22Rv1 (cell line): ENCODE measurements at regions not wholly inside any gene's neighbourhood (a gene's known extent, or its start where the extent isn't known, plus 50 kb on each side); places are given as distances from the start of the nearest gene placed in this dataset.

ENCODE experiments used
- ZFX ChIP-seq: fragments of 450-650 bp; IDR thresholded peaks from 2 replicates; pipeline ENCODE4 v1.6.1; 2017; ENCODE audit warnings: antibody characterized with exemption, borderline replicate concordance
- TF ChIP-seq, protein P1 (sequence below): fragments of 450-650 bp; IDR thresholded peaks from 2 replicates; pipeline ENCODE4 v1.5.1; 2017; ENCODE audit warnings: mild to moderate bottlenecking

DNA sequence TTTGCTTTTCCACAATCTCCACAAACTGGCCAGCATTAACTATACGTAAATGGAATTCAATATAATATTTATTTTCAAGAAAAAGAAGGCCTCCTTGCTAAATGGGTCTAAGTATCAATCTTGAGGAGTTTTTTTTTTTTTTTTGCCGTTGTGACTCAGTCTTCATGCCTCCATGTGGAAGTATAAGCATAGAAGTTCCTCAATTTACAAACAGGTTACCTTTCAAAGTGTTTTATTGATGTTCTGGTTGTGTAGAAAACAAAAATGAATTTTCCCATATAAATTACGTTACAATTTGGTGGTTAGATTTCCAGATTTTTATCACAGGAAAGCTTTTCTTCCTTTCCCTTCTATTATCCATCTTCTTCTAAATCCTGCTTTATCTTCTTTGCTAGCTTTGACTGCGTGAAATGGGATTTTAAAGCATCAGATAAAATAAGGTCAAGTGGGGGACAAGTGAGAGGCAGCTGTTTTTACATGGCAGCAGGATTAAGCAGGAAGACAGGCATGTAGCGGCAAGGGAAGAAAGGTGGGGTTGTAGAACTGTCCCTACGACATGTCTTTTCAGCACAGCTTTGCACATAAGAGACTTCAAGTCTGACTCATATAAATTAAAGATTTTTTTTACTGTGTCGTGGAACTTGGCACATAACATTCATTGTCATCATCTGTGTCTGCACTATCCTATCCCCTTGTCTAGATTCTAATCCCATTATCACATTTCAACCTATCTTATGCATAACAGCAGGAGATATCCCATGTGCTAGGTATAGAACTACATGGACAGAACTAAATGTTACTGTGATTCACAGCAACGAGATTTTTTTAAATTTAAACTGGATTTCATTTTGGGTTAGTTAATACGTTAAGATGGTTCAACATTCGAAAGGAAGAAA is 135.3 kb upstream of the FAM3C start:
- TF ChIP-seq, protein P1, sequence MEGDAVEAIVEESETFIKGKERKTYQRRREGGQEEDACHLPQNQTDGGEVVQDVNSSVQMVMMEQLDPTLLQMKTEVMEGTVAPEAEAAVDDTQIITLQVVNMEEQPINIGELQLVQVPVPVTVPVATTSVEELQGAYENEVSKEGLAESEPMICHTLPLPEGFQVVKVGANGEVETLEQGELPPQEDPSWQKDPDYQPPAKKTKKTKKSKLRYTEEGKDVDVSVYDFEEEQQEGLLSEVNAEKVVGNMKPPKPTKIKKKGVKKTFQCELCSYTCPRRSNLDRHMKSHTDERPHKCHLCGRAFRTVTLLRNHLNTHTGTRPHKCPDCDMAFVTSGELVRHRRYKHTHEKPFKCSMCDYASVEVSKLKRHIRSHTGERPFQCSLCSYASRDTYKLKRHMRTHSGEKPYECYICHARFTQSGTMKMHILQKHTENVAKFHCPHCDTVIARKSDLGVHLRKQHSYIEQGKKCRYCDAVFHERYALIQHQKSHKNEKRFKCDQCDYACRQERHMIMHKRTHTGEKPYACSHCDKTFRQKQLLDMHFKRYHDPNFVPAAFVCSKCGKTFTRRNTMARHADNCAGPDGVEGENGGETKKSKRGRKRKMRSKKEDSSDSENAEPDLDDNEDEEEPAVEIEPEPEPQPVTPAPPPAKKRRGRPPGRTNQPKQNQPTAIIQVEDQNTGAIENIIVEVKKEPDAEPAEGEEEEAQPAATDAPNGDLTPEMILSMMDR, result no peak
- TF ChIP-seq ZFX, result no peak
